Parathyroid adenoma (tissue), 2 donors: ENCODE measurements at regions not wholly inside any gene's neighbourhood (a gene's known extent, or its start where the extent isn't known, plus 50 kb on each side); places are given as distances from the start of the nearest gene placed in this dataset.
"Not testable (repeated sequence)": the region's sequence is repeated elsewhere in the genome, so short reads cannot be mapped to it uniquely, and the experiment has no call there.

Source experiments
- H2AFZ ChIP-seq: fragments of 300-600 bp; sonication (generic); one replicate; pipeline ENCODE4 v1.7.0; 2017; ENCODE audit warnings: antibody characterized with exemption, mild to moderate bottlenecking
- H3K27ac ChIP-seq: fragments of 300-600 bp; sonication (generic); one replicate; pipeline ENCODE4 v1.7.0; 2017
- H3K27me3 ChIP-seq: fragments of 300-600 bp; sonication (generic); one replicate; pipeline ENCODE4 v1.7.0; 2017; ENCODE audit warnings: low read length; ENCODE audit not compliant: control insufficient read depth, insufficient read depth
- H3K36me3 ChIP-seq: fragments of 300-600 bp; sonication (generic); one replicate; pipeline ENCODE4 v1.7.0; 2017; ENCODE audit warnings: low read length; ENCODE audit not compliant: control insufficient read depth, insufficient read depth
- H3K4me1 ChIP-seq: fragments of 300-600 bp; sonication (generic); one replicate; pipeline ENCODE4 v1.7.0; 2017; ENCODE audit warnings: control low read depth
- H3K4me2 ChIP-seq: fragments of 300-600 bp; sonication (generic); one replicate; pipeline ENCODE4 v1.7.0; 2017; ENCODE audit warnings: low read length
- H3K4me3 ChIP-seq: fragments of 300-600 bp; sonication (generic); one replicate; pipeline ENCODE4 v1.7.0; 2017; ENCODE audit warnings: low read depth, low read length
- H3K79me2 ChIP-seq: fragments of 300-600 bp; sonication (generic); one replicate; pipeline ENCODE4 v1.7.0; 2017; ENCODE audit warnings: control low read depth
- H3K9ac ChIP-seq: fragments of 300-600 bp; sonication (generic); one replicate; pipeline ENCODE4 v1.7.0; 2017; ENCODE audit warnings: mild to moderate bottlenecking
- H3K9me3 ChIP-seq: fragments of 300-600 bp; sonication (generic); one replicate; pipeline ENCODE4 v1.7.0; 2017; ENCODE audit warnings: low read length; ENCODE audit not compliant: control insufficient read depth
- CTCF ChIP-seq: fragments of 300-600 bp; sonication (generic); IDR thresholded peaks from one replicate; pipeline ENCODE4 v1.7.0; 2017; ENCODE audit warnings: antibody characterized with exemption, mild to moderate bottlenecking
- donor health status: primary hyperparathyroidism.

- H3K4me2 ChIP-seq = no peak overlapping the region
- no peak overlapping the region for H3K27ac ChIP-seq
- H3K4me1 ChIP-seq = no peaks in the 10 kb centered on the region
- H3K9me3 ChIP-seq = no peaks in the 10 kb centered on the region
- H3K27me3 ChIP-seq = no peaks in the 10 kb centered on the region
- H3K79me2 ChIP-seq = no peaks in the 10 kb centered on the region
- no peaks in the 10 kb centered on the region for H3K36me3 ChIP-seq
- H3K4me3 ChIP-seq = no peak overlapping the region
- H2AFZ ChIP-seq = no peak overlapping the region
- no peak for TF ChIP-seq CTCF
- no peak overlapping the region for H3K9ac ChIP-seq
Observed at GRCh38 chr1:90356101-90356500, 361.0 kb downstream of the BARHL2 start.

GRCh38 chr1:90354704-90355103 lies 359.8 kb downstream of the ZNF326 start:
- Histone ChIP-seq H3K9me3 (no peaks in the 10 kb centered on the region), H3K36me3 (no peaks in the 10 kb centered on the region), H3K4me3 (no peak overlapping the region), H3K79me2 (no peaks in the 10 kb centered on the region), H3K27me3 (no peaks in the 10 kb centered on the region), H3K4me1 (no peaks in the 10 kb centered on the region), H3K27ac (no peak overlapping the region), H2AFZ (no peak overlapping the region), H3K4me2 (no peak overlapping the region), H3K9ac (no peak overlapping the region)
- TF ChIP-seq CTCF = no peak

- Histone ChIP-seq H3K4me2 (no peak overlapping the region), H3K27ac (no peak overlapping the region), H3K9ac (no peak overlapping the region), H3K79me2 (no peaks in the 10 kb centered on the region), H3K9me3 (no peaks in the 10 kb centered on the region), H3K27me3 (no peaks in the 10 kb centered on the region), H3K4me3 (no peak overlapping the region), H3K36me3 (no peaks in the 10 kb centered on the region), H2AFZ (no peak overlapping the region), H3K4me1 (no peaks in the 10 kb centered on the region)
- TF ChIP-seq CTCF = no peak
Observed at GRCh38 chr1:90351019-90351418, 356.1 kb downstream of the ZNF326 start.

GRCh38 chr1:90349510-90349909 lies 354.6 kb downstream of the ZNF326 start:
- H3K79me2 ChIP-seq = no peaks in the 10 kb centered on the region
- no peak for TF ChIP-seq CTCF
- H3K27ac ChIP-seq = no peak overlapping the region
- H3K4me2 ChIP-seq = no peak overlapping the region
- no peaks in the 10 kb centered on the region for H3K27me3 ChIP-seq
- no peak overlapping the region for H3K9ac ChIP-seq
- no peak overlapping the region for H2AFZ ChIP-seq
- H3K9me3 ChIP-seq = no peaks in the 10 kb centered on the region
- no peak overlapping the region for H3K4me3 ChIP-seq
- H3K36me3 ChIP-seq = no peaks in the 10 kb centered on the region
- no peaks in the 10 kb centered on the region for H3K4me1 ChIP-seq

- no peak overlapping the region for H3K4me3 ChIP-seq
- no peak overlapping the region for H3K27ac ChIP-seq
- H3K9me3 ChIP-seq = no peaks in the 10 kb centered on the region
- H3K79me2 ChIP-seq = no peaks in the 10 kb centered on the region
- H3K9ac ChIP-seq = no peak overlapping the region
- no peaks in the 10 kb centered on the region for H3K27me3 ChIP-seq
- no peak overlapping the region for H3K4me2 ChIP-seq
- H3K4me1 ChIP-seq = no peaks in the 10 kb centered on the region
- H3K36me3 ChIP-seq = no peaks in the 10 kb centered on the region
- H2AFZ ChIP-seq = no peak overlapping the region
- no peak for TF ChIP-seq CTCF
Observed at GRCh38 chr1:90348934-90349333, 354.0 kb downstream of the ZNF326 start.

GRCh38 chr1:90348459-90348858 lies 353.5 kb downstream of the ZNF326 start:
- not testable (repeated sequence) for H3K9me3 ChIP-seq, H3K27ac ChIP-seq, H3K9ac ChIP-seq, H3K4me1 ChIP-seq, H2AFZ ChIP-seq, H3K36me3 ChIP-seq, H3K4me3 ChIP-seq, H3K79me2 ChIP-seq, H3K4me2 ChIP-seq, H3K27me3 ChIP-seq
